HG02884 (cell line): ENCODE measurements at regions not wholly inside any gene's neighbourhood (a gene's known extent, or its start where the extent isn't known, plus 50 kb on each side); places are given as distances from the start of the nearest gene placed in this dataset.

ENCODE experiments used
- ATAC-seq: cut with Tn5 transposase; IDR thresholded peaks from one replicate; pipeline ENCODE4 v1.9.1; 2021; ENCODE audit warnings: mild to moderate bottlenecking, moderate library complexity; ENCODE audit not compliant: unreplicated experiment

GRCh38 chr4:125155251-125155650 is 159.5 kb upstream of the FAT4 start:
- ATAC-seq, result no peak

DNA sequence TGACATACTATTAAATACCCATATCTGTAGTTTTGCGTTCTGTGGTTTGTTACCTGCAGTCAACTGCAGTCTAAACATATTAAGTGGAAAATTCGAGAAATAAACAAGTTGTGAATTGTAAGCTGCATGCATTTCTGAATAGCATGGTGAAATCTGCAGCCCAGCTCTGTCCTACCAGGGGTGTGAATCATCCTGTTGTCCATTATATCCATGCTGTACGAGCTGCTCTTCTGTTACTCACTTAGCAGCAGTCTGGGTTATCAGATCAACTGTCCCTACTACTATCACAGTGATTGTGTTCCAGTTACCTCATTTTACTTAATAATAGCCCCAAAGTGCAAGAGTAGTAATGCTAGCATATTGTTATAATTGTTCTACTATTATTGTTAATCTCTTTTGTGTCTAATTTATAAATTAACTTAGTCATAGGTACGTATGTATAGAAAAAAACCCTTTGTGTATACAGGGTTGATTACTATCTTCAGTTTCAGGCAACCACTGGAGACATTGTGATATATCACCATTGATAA is 173.7 kb upstream of the FAT4 start:
- no peak for ATAC-seq

- no peak for ATAC-seq
Observed at GRCh38 chr4:125135652-125136051, 179.1 kb upstream of the FAT4 start.

DNA sequence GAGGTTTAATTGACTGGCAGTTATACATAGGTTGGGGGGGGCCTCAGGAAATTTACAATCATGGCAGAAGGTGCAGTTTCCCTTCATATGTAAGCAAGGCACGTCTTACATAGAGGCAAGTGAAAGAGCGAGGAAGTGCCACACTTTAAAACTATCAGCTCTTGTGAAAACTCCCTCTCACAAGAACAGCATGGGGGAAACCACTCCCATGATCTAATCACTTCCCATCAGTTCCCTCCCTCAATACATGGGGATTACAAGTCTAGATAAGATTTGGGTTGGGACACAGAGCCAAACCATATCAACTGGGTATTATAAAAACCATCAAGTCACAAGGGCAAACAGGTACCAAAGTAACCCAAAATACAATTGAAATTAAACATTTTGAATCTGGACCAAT is 182.0 kb upstream of the FAT4 start:
- ATAC-seq, result no peak

DNA sequence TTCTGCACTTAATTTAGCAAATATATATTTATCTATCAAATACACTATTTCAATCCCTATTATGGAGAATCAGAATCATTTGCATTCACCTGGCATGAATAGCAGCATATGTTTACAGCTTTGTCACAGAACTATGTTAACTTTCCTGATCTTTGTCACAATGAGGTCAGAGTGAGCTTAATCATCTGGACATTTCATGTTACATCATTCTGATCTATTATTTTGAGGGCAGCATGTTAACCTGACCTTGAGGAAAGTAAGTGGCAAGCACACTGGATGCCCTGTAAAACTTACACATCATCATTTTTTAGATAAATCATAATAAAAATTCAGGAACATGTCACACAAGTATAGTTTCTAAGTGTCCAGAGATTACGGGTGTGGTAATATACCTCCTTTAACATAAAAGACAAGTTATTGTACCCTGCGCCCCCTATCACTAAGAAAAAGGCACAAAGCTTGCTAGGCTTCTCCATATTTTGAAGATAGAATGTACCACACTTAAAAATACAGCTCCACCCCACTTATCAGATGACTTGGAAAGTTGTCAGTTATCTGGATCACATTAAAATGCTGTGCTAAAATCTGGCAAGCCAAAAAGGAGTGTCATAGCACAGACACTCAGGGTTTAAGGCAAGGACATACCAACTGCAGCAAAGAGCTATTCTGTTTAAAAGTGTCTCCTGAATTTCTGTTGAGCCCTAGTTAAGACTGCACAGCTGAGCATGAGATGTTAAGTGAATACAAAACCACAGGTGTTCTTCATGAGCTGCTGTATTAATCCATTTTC is 182.7 kb upstream of the FAT4 start:
- no peak for ATAC-seq

DNA sequence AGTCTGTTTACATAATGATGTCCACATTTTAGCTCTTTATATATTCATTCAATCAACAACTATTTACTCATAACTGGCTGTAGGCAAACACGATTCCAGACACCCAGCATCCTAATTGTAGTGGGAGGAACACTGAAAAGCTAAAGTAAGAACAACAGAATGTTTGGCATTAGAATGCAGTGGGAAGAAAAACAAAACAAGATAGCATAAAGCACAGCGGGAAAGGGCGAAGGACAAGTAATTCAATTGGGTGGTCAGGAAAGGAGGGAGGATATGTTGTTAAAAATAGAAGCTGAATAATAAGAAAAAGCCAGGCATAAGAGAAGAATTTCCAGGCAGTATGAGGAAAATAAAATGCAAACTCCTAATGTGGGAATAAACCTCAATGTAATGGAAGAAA is 189.5 kb upstream of the FAT4 start:
- no peak for ATAC-seq

DNA sequence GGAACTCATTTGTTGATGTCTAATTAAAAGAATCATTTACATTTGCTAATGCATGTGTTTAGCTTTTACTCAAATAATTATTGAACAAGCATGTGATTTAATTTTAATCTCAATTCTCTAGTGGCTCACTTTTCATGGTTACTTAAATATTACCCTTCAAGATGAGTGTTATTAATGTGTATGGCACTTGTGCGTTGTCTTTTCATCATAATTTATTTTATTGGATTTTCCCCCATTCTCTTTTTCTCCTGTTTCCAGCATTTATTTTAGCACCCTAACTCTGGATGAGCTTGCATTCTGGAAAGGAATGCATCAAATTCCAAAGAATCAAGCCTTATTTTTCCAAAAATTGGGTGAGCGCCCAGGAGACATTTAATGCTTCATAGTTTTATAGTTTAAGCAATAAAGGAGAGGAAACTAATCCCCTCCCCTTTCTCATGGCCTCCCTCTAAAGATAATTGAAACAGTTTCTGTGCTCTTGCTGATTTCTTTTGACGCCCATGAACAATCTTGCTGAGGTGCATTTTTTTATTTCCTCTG is 191.1 kb upstream of the FAT4 start:
- ATAC-seq, result no peak

DNA sequence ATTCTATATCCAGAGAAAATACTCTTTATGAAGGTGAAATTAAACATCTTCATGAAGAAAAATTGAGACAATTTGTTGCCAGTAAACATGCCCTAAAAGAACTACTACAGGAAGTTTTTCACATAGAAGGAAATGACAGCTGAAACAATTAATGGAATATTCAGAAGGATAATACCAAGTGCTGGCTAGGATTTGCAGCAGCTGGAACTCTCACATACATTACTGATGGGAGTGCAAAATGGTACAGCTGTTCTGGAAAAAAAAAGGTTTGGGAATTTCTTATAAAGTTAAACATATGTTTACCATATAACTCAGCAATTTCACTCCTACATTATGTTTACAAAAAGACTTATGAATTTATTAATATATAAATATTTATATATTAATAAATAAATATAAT is 193.2 kb upstream of the FAT4 start:
- ATAC-seq, result no peak

- no peak for ATAC-seq
Observed at GRCh38 chr4:125116431-125116830, 198.3 kb upstream of the FAT4 start.

GRCh38 chr4:125115941-125116340 is 198.8 kb upstream of the FAT4 start:
- no peak for ATAC-seq

- ATAC-seq, result no peak
Observed at GRCh38 chr4:125115476-125115875, 199.3 kb upstream of the FAT4 start.

- no peak for ATAC-seq
Observed at GRCh38 chr4:125112536-125112935, 202.2 kb upstream of the FAT4 start.

DNA sequence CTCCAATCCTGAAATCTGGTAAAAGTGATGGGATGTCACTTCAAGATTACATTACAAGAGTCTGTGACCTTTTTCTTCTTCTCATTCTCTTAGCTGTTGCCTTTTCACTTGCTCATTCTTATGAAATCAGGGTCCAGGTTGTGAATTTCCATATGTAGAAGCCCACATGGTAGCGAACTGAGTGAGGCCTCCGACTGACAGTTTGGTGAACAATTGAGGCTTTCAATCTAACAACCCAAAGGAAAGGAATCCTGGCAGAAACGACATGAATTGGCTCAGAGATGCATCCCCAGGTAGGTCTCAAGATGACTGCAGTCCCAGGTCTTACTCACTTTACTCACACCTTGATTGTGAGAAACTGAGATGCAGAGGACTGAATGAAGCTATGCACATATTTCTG is 203.4 kb upstream of the FAT4 start:
- ATAC-seq, result no peak

DNA sequence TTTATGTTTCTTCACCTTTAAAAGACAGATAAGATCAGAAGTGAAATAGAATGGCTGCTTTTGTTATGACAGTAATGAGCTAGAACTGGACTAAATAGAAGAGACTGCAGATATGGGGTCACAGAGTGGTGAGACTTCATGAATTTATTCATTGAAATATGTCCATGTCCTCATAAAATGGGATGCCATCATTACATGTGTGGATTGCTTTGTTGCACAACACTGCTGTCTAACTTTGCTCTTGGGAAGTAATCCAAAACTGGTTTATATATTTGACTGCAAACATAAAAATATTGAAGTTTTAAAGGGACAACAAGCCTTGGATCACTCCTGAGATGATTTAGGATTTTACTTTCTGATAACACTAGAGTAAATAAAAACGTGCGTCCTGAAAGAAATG is 209.2 kb upstream of the FAT4 start:
- no peak for ATAC-seq

GRCh38 chr4:125104616-125105015 is 210.1 kb upstream of the FAT4 start:
- no peak for ATAC-seq

DNA sequence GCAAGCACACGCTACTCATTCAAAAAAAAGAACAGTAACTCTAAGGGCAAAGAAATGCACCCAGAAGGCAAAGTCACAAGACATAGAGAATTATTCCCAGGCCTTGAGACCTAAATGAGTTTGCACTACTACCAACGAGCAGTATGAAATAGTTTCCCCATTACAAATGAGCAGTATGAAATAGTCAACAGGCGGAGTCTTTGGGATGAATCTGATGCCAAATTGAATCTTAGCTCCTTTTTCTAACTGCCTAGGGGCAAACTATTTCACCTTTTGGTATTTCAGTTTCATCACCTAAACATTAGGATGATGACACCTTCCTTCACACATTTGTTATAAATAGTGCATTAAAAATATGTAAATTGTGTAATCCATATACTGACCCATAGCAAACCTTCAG is 213.0 kb upstream of the FAT4 start:
- no peak for ATAC-seq

- ATAC-seq, result no peak
Observed at GRCh38 chr4:125097729-125098128, 217.0 kb upstream of the FAT4 start.

- no peak for ATAC-seq
Observed at GRCh38 chr4:125096662-125097061, 218.1 kb upstream of the FAT4 start.

DNA sequence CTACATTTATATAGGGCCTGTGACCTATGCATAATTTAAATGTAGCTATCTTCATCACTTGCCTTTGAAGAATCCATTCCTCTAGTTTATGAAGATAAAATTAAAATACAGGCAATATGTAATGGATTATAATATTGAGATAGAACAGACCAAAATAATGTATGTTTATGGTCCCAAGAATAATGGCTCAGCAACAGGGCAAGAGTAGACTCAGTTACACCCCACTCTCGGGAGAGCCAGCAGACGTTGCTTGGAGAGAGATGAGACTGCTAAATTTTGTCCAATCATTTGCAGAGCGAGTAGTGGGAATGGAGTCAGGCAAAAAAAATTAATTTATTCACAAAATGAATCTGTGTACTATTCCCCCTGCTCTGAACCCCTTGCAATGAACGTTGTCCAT is 223.2 kb upstream of the FAT4 start:
- ATAC-seq, result no peak

DNA sequence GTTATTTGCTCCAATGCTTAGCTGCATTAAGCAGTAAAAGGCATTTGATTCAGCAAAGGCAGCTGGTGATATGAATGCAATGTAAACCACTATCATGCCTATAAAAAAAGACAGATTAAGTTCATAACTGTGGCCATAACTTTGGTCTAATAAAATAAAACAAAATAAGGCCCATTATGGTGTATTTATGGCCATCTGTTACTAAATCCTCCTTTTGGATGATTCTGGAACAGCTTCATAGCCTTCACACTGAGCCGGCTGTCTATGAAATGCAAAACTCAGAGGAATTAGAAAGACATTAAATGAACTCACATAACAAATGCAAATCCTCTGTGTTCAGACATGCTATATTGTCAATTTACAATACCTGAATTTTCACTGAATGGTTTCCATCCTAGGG is 223.7 kb upstream of the FAT4 start:
- no peak for ATAC-seq

- ATAC-seq, result no peak
Observed at GRCh38 chr4:125084608-125085007, 230.1 kb upstream of the FAT4 start.

DNA sequence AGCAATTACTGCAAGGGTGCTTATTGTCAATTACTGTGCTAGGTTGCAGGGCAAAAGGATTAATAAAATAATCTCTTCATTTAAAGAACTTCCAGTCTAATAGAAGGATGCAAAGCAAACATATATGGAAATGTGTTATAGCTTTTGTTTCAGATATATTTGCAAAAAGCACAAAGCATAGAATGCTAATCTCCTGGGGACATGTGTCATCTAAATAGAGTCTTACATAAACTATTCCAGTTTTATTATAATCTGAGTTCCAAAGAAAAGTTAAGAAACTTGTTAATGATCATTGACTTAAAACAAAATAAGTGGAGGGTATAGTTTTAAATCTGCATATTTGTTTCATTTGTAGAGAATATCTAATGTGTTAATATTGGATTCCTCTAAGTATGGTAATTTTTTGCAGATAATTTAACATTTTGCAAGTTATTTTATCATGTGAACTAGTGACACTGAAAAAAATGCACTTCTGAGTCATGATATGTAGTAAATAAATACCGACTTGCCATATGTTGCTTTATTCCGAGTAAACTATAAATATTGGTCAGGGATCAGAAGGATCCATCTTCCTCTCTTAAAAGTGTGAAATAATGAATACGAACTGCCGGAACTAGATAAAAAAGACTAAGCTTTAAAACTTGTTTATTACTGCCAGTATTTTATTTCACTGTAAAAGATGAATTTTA is 231.9 kb upstream of the FAT4 start:
- ATAC-seq, result no peak
